NCI-H1092 (cell line): ENCODE measurements at regions not wholly inside any gene's neighbourhood (a gene's known extent, or its start where the extent isn't known, plus 50 kb on each side); places are given as distances from the start of the nearest gene placed in this dataset.

Experiments used
- DNase-seq: peaks from one replicate; lab custom pipeline; 2025; lab: John Stamatoyannopoulos, UW

DNA sequence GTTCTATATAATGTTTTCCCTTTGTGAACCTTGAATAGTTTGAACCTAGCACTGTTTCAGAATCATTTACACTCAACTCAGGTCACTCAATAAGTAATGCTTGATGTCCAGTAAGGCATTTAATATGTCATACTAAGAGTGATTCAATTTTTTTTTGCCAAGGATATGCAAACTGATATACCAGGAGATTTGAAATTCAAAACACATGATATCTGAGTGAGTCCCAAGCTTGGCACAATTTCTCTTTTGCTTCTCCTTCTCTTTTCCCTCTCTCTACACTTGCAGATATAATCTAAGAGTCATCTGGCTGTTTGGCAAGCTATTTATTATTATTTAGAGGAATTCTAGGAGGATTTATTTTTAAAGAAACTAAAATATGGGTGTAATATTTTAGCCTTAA is 61.6 kb upstream of the SPAG17 start:
- no peak for DNase-seq

DNA sequence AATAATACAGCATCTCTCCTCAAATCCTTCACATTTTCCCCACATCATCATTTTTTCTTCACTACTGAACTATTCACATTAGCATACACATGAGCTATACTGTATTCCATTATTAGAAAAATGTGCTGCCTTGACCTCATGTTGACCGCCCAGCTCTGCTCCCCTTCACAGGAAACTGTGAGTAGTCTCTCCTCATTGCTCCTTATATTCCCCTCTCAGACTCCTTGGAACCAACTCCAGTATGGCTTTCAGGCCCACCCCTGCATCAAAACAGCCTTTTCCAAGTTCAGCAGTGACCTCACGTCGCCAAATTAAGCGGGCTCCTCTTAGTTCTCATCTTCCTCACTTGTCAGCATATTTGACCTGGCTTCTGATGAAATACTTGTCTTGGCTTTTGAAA is 59.2 kb upstream of the SPAG17 start:
- no peak for DNase-seq

DNA sequence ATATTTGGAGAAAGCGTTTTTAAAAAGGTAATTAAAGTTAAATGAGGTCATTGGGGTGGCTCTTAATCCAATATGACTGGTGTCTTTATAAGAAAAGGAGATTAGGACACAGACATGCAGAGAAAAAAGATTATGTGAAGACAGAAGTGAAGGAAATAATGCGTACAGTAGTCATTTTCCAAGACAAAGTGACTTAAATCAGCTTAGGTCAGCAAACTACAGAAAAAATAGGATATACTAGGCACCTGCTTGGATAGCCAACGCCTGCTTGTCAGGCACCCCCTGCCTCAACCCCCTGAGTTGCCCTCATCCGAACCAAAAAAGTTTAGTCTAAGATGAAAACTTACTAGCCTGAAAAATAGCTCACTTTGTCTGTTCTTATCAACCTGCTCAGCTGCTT is 58.2 kb upstream of the SPAG17 start:
- no peak for DNase-seq
